ENCODE measurements at regions not wholly inside any gene's neighbourhood (a gene's known extent, or its start where the extent isn't known, plus 50 kb on each side); places are given as distances from the start of the nearest gene placed in this dataset.
"Not testable (repeated sequence)": the region's sequence is repeated elsewhere in the genome, so short reads cannot be mapped to it uniquely, and the experiment has no call there.

- TF ChIP-seq HNF4A (conservative IDR thresholded peaks at IDR 0.05): peak; percentile 62 to 75
- peak; percentile 19 for TF ChIP-seq SP1 (IDR thresholded peaks at IDR 0.05)
- peak; percentile 44 for TF ChIP-seq HNF4G (IDR thresholded peaks at IDR 0.05)
Measured at GRCh38 chrX:150273575-150274294, 89.4 kb upstream of the MAMLD1 start.

GRCh38 chrX:150282953-150283352, 80.2 kb upstream of the MAMLD1 start:
- no peak for DNase-seq (ENCODE audit: low spot score)
- no peak overlapping the region for H3K4me3 ChIP-seq (ENCODE audit: low read depth in 1 of 3, low read length in 3 of 3)
- H3K36me3 ChIP-seq (ENCODE audit: control insufficient read depth in 4 of 4, insufficient read depth in 3 of 4, low read depth in 1 of 4, low read length in 3 of 4): no peaks in the 10 kb centered on the region
- H3K9me3 ChIP-seq (ENCODE audit: control insufficient read depth in 4 of 4, low read length in 3 of 4): no peaks in the 10 kb centered on the region
- H3K9ac ChIP-seq (ENCODE audit: low read depth in 1 of 2, low read length in 2 of 2): no peak overlapping the region
- peak in 1 of 2 donors; percentile 6 for TF ChIP-seq HNF4A (conservative IDR thresholded peaks at IDR 0.05)
- no peak for TF ChIP-seq CTCF (IDR thresholded peaks at IDR 0.05; ENCODE audit: low read depth, low read length, missing input control)
- no peak overlapping the region for H3K27ac ChIP-seq (ENCODE audit: low read depth in 1 of 2, low read length in 2 of 2)
- WGBS: 59% methylated on average over 2 of the region's 2 CpGs
- no peaks in the 10 kb centered on the region for H3K27me3 ChIP-seq (ENCODE audit: control insufficient read depth in 4 of 4, insufficient read depth in 4 of 4, low read length in 3 of 4)
- peaks cover 0 to 5% (median 2%) of the 10 kb centered on the region in 4 donors for H3K4me1 ChIP-seq (ENCODE audit: control insufficient read depth in 4 of 4, insufficient read depth in 4 of 4, low read length in 3 of 4)

More at GRCh38 chrX:150273575-150274294, 89.4 kb upstream of the MAMLD1 start:
- not testable (repeated sequence) for H3K27ac ChIP-seq (ENCODE audit: low read depth in 1 of 2, low read length in 2 of 2); H3K27me3 ChIP-seq (ENCODE audit: control insufficient read depth in 4 of 4, insufficient read depth in 4 of 4, low read length in 3 of 4); H3K9ac ChIP-seq (ENCODE audit: low read depth in 1 of 2, low read length in 2 of 2); H3K36me3 ChIP-seq (ENCODE audit: control insufficient read depth in 4 of 4, insufficient read depth in 3 of 4, low read depth in 1 of 4, low read length in 3 of 4); DNase-seq (ENCODE audit: low spot score); H3K4me3 ChIP-seq (ENCODE audit: low read depth in 1 of 3, low read length in 3 of 3); H3K9me3 ChIP-seq (ENCODE audit: control insufficient read depth in 4 of 4, low read length in 3 of 4)
- peaks cover 5 to 33% (median 28%) of the 10 kb centered on the region in 4 donors for H3K4me1 ChIP-seq (ENCODE audit: control insufficient read depth in 4 of 4, insufficient read depth in 4 of 4, low read length in 3 of 4)
- 80% methylated on average over 4 of the region's 4 CpGs for WGBS

- WGBS: 38% methylated on average over 5 of the region's 5 CpGs
- DNase-seq (ENCODE audit: low spot score): no peak
- TF ChIP-seq JUND (IDR thresholded peaks at IDR 0.05): peak in 1 of 2 donors; percentile 25
- TF ChIP-seq YY1 (IDR thresholded peaks at IDR 0.05): peak; percentile 52
- peak; percentile 16 to 68 for TF ChIP-seq HNF4A (conservative IDR thresholded peaks at IDR 0.05)
- peak; percentile 37 for TF ChIP-seq SP1 (IDR thresholded peaks at IDR 0.05)
- peak; percentile 30 to 75 for TF ChIP-seq RXRA (IDR thresholded peaks at IDR 0.05)
- no peak for TF ChIP-seq MAX (IDR thresholded peaks at IDR 0.05)
- TF ChIP-seq ATF3 (IDR thresholded peaks at IDR 0.05): no peak
- no peak for TF ChIP-seq EGR1 (IDR thresholded peaks at IDR 0.05; ENCODE audit: low read depth in 2 of 2)
- TF ChIP-seq RAD21 (IDR thresholded peaks at IDR 0.05): peak in 1 of 2 donors; percentile 35
- TF ChIP-seq REST (IDR thresholded peaks at IDR 0.05): no peak
- TF ChIP-seq NR2F2 (IDR thresholded peaks at IDR 0.05): no peak
- no peak for TF ChIP-seq TAF1 (conservative IDR thresholded peaks at IDR 0.05)
- TF ChIP-seq HNF4G (IDR thresholded peaks at IDR 0.05): no peak
- TF ChIP-seq GABPA (IDR thresholded peaks at IDR 0.05 in 1 of 2, conservative IDR thresholded peaks at IDR 0.05 in 1 of 2): no peak
- no peak for TF ChIP-seq ZBTB33 (IDR thresholded peaks at IDR 0.05)
- no peak for TF ChIP-seq CTCF (IDR thresholded peaks at IDR 0.05; ENCODE audit: low read depth, low read length, missing input control)
- no peak for TF ChIP-seq FOXA1 (IDR thresholded peaks at IDR 0.05)
Measured at GRCh38 chrX:150291014-150291413, 72.1 kb upstream of the MAMLD1 start.

More at GRCh38 chrX:150291014-150291413, 72.1 kb upstream of the MAMLD1 start:
- Histone ChIP-seq H3K4me1 (ENCODE audit: control insufficient read depth in 4 of 4, insufficient read depth in 4 of 4, low read length in 3 of 4) (peaks cover 0 to 41% (median 34%) of the 10 kb centered on the region in 4 donors), H3K36me3 (ENCODE audit: control insufficient read depth in 4 of 4, insufficient read depth in 3 of 4, low read depth in 1 of 4, low read length in 3 of 4) (no peaks in the 10 kb centered on the region), H3K4me3 (ENCODE audit: low read depth in 1 of 3, low read length in 3 of 3) (no peak overlapping the region), H3K27me3 (ENCODE audit: control insufficient read depth in 4 of 4, insufficient read depth in 4 of 4, low read length in 3 of 4) (no peaks in the 10 kb centered on the region), H3K9ac (ENCODE audit: low read depth in 1 of 2, low read length in 2 of 2) (no peak overlapping the region), H3K27ac (ENCODE audit: low read depth in 1 of 2, low read length in 2 of 2) (peak overlapping the region in 1 of 2 donors; percentile 37), H3K9me3 (ENCODE audit: control insufficient read depth in 4 of 4, low read length in 3 of 4) (peaks cover 0 to 2% (median 0%) of the 10 kb centered on the region in 4 donors)
